ENCODE measurements at regions not wholly inside any gene's neighbourhood (a gene's known extent, or its start where the extent isn't known, plus 50 kb on each side); places are given as distances from the start of the nearest gene placed in this dataset.

GRCh38 chr7:52670608-52671225 lies 364.7 kb upstream of the POM121L12 start:
- TF ChIP-seq GATA3 (IDR thresholded peaks at IDR 0.05; ENCODE audit: low read depth, low read length) (no peak), GATA2 (IDR thresholded peaks at IDR 0.05; ENCODE audit: low read depth, low read length) (no peak)

- TF ChIP-seq GATA2 (IDR thresholded peaks at IDR 0.05; ENCODE audit: low read depth, low read length) (no peak), GATA3 (IDR thresholded peaks at IDR 0.05; ENCODE audit: low read depth, low read length) (no peak)
Observed at GRCh38 chr7:52669031-52669430, 366.4 kb upstream of the POM121L12 start.

- TF ChIP-seq GATA3 (IDR thresholded peaks at IDR 0.05; ENCODE audit: low read depth, low read length) (no peak), GATA2 (IDR thresholded peaks at IDR 0.05; ENCODE audit: low read depth, low read length) (no peak)
Observed at GRCh38 chr7:52668435-52668834, 367.0 kb upstream of the POM121L12 start.

GRCh38 chr7:52659178-52659577 lies 376.3 kb upstream of the POM121L12 start:
- no peak for TF ChIP-seq GATA2 (IDR thresholded peaks at IDR 0.05; ENCODE audit: low read depth, low read length)
- TF ChIP-seq GATA3 (IDR thresholded peaks at IDR 0.05; ENCODE audit: low read depth, low read length): no peak

GRCh38 chr7:52656098-52656497 lies 379.3 kb upstream of the POM121L12 start:
- TF ChIP-seq GATA2 (IDR thresholded peaks at IDR 0.05; ENCODE audit: low read depth, low read length): no peak
- no peak for TF ChIP-seq GATA3 (IDR thresholded peaks at IDR 0.05; ENCODE audit: low read depth, low read length)

GRCh38 chr7:52652621-52653020 lies 382.8 kb upstream of the POM121L12 start:
- TF ChIP-seq GATA2 (IDR thresholded peaks at IDR 0.05; ENCODE audit: low read depth, low read length) (no peak), GATA3 (IDR thresholded peaks at IDR 0.05; ENCODE audit: low read depth, low read length) (no peak)

- no peak for TF ChIP-seq GATA2 (IDR thresholded peaks at IDR 0.05; ENCODE audit: low read depth, low read length)
- TF ChIP-seq GATA3 (IDR thresholded peaks at IDR 0.05; ENCODE audit: low read depth, low read length): no peak
Observed at GRCh38 chr7:52648872-52649271, 386.6 kb upstream of the POM121L12 start.

GRCh38 chr7:52647046-52647445 lies 388.4 kb upstream of the POM121L12 start:
- TF ChIP-seq GATA2 (IDR thresholded peaks at IDR 0.05; ENCODE audit: low read depth, low read length) (no peak), GATA3 (IDR thresholded peaks at IDR 0.05; ENCODE audit: low read depth, low read length) (no peak)

GRCh38 chr7:52639981-52640380 lies 395.5 kb upstream of the POM121L12 start:
- TF ChIP-seq GATA2 (IDR thresholded peaks at IDR 0.05; ENCODE audit: low read depth, low read length): no peak
- TF ChIP-seq GATA3 (IDR thresholded peaks at IDR 0.05; ENCODE audit: low read depth, low read length): no peak

GRCh38 chr7:52639126-52639525 lies 396.3 kb upstream of the POM121L12 start:
- TF ChIP-seq GATA3 (IDR thresholded peaks at IDR 0.05; ENCODE audit: low read depth, low read length): no peak
- TF ChIP-seq GATA2 (IDR thresholded peaks at IDR 0.05; ENCODE audit: low read depth, low read length): no peak

- TF ChIP-seq GATA3 (IDR thresholded peaks at IDR 0.05; ENCODE audit: low read depth, low read length) (no peak), GATA2 (IDR thresholded peaks at IDR 0.05; ENCODE audit: low read depth, low read length) (no peak)
Observed at GRCh38 chr7:52635021-52635420, 400.4 kb upstream of the POM121L12 start.

- no peak for TF ChIP-seq GATA2 (IDR thresholded peaks at IDR 0.05; ENCODE audit: low read depth, low read length)
- no peak for TF ChIP-seq GATA3 (IDR thresholded peaks at IDR 0.05; ENCODE audit: low read depth, low read length)
Observed at GRCh38 chr7:52620849-52621248, 414.6 kb upstream of the POM121L12 start.

GRCh38 chr7:52616552-52616951 lies 418.9 kb upstream of the POM121L12 start:
- TF ChIP-seq GATA2 (IDR thresholded peaks at IDR 0.05; ENCODE audit: low read depth, low read length) (no peak), GATA3 (IDR thresholded peaks at IDR 0.05; ENCODE audit: low read depth, low read length) (no peak)

- TF ChIP-seq GATA2 (IDR thresholded peaks at IDR 0.05; ENCODE audit: low read depth, low read length) (no peak), GATA3 (IDR thresholded peaks at IDR 0.05; ENCODE audit: low read depth, low read length) (no peak)
Observed at GRCh38 chr7:52615021-52615695, 420.3 kb upstream of the POM121L12 start.

GRCh38 chr7:52609511-52609910 lies 425.9 kb upstream of the POM121L12 start:
- TF ChIP-seq GATA3 (IDR thresholded peaks at IDR 0.05; ENCODE audit: low read depth, low read length) (no peak), GATA2 (IDR thresholded peaks at IDR 0.05; ENCODE audit: low read depth, low read length) (no peak)
